A549 (cell line): ENCODE measurements at regions not wholly inside any gene's neighbourhood (a gene's known extent, or its start where the extent isn't known, plus 50 kb on each side); places are given as distances from the start of the nearest gene placed in this dataset.

Experiments used
- ATAC-seq, 2 experiments: fragments of 200-7000 bp in 1 of 2; fragments of >200 bp in 1 of 2; cut with Nextera tagmentation in 1 of 2; cut with Tn5 transposase in 1 of 2; 3 replicates each; pipeline versions ENCODE4 v1.8.0 to v1.9.1; 2018 to 2020; ENCODE audit warnings: mild to moderate bottlenecking in 1 of 2, moderate library complexity in 1 of 2
- CTCF ChIA-PET: fragments of 300-600 bp; sonication (Branson Sonifier 250); formaldehyde crosslinking; extraction: SDS; loops from one replicate; lab custom pipeline; 2021; ENCODE audit warnings: antibody characterized with exemption, inconsistent platforms; lab: Yijun Ruan, JAX
- POLR2A ChIA-PET: fragments of 350-600 bp; formaldehyde crosslinking; extraction: SDS; loops from one replicate; lab custom pipeline; 2021; ENCODE audit warnings: antibody characterized with exemption, inconsistent platforms; lab: Yijun Ruan, JAX
- DNase-seq, 2 experiments: peaks; one replicate each; pipeline versions ENCODE4 v3.0.0 to v3.0.0-alpha.2; 2011 to 2016; ENCODE audit warnings: low read depth in 1 of 2, low spot score in 1 of 2
- FAIRE-seq: peaks from 2 replicates; lab custom pipeline; 2011; peaks lifted over from hg19 to GRCh38; lab: Jason Lieb, UNC
- H3K27ac ChIP-seq, 2 experiments: fragments of >200 bp; sonication (Bioruptor Twin); formaldehyde crosslinking; 3 replicates each; pipeline ENCODE4 v1.5.1; 2016 to 2017
- H3K4me1 ChIP-seq: fragments of >200 bp; sonication (Bioruptor Twin); formaldehyde crosslinking; 3 replicates; pipeline ENCODE4 v1.6.1; 2016
- H3K4me2 ChIP-seq: fragments of >200 bp; sonication (Bioruptor Twin); formaldehyde crosslinking; 3 replicates; pipeline ENCODE4 v1.6.1; 2016
- H3K4me3 ChIP-seq: fragments of >200 bp; sonication (Bioruptor Twin); formaldehyde crosslinking; 3 replicates; pipeline ENCODE4 v1.5.1; 2016
- H3K9me3 ChIP-seq: fragments of >200 bp; sonication (Bioruptor Twin); formaldehyde crosslinking; 3 replicates; pipeline ENCODE4 v1.6.1; 2016
- BHLHE40 ChIP-seq: IDR thresholded peaks from 2 replicates; pipeline ENCODE4 v1.6.1; 2012; ENCODE audit warnings: low read depth, low read length, inconsistent platforms
- CBX8 ChIP-seq: fragments of 200-600 bp; sonication (generic); IDR thresholded peaks from 2 replicates; pipeline ENCODE4 v1.6.1; 2016
- CHD2 ChIP-seq: fragments of 150-350 bp; IDR thresholded peaks from 2 replicates; pipeline ENCODE4 v1.6.1; 2014; ENCODE audit warnings: low read length; ENCODE audit not compliant: partially characterized antibody
- EHMT2 ChIP-seq: fragments of 200-600 bp; sonication (generic); IDR thresholded peaks from 2 replicates; pipeline ENCODE4 v1.6.1; 2016; ENCODE audit warnings: antibody characterized with exemption, low read depth, mild to moderate bottlenecking, moderate library complexity
- ESRRA ChIP-seq: fragments of 150-350 bp; IDR thresholded peaks from 2 replicates; pipeline ENCODE4 v1.6.1; 2014; ENCODE audit warnings: mild to moderate bottlenecking, low read length, borderline replicate concordance
- GATA3 ChIP-seq: IDR thresholded peaks from 2 replicates; pipeline ENCODE4 v1.6.1; 2012; ENCODE audit warnings: borderline replicate concordance
- MAFK ChIP-seq: fragments of 450-650 bp; IDR thresholded peaks from 2 replicates; pipeline ENCODE4 v1.6.1; 2014; ENCODE audit not compliant: partially characterized antibody
- POLR2AphosphoS2 ChIP-seq: conservative IDR thresholded peaks from 2 replicates; pipeline ENCODE4 v1.6.1; 2012; ENCODE audit warnings: low read length, improper control_type of control experiment, inconsistent platforms
- RARB ChIP-seq: fragments of 250-450 bp; sonication (Bioruptor Pico); IDR thresholded peaks from 2 replicates; pipeline ENCODE4 v1.8.0; 2021; ENCODE audit warnings: mild to moderate bottlenecking, moderate library complexity
- SMC3 ChIP-seq: fragments of >200 bp; sonication (Bioruptor Twin); formaldehyde crosslinking; IDR thresholded peaks from 3 replicates; pipeline ENCODE4 v1.6.1; 2018; ENCODE audit warnings: inconsistent platforms
- TFCP2L1 ChIP-seq: fragments of 250-450 bp; sonication (Bioruptor Pico); IDR thresholded peaks from 2 replicates; pipeline ENCODE4 v1.5.0; 2021; ENCODE audit warnings: mild to moderate bottlenecking
- TP53 ChIP-seq: fragments of 250-450 bp; sonication (Bioruptor Pico); IDR thresholded peaks from 2 replicates; pipeline ENCODE4 v1.5.0; 2021; ENCODE audit warnings: mild to moderate bottlenecking, moderate library complexity
- ZC3H11A ChIP-seq: fragments of 450-650 bp; IDR thresholded peaks from 2 replicates; pipeline ENCODE4 v1.6.1; 2014; ENCODE audit warnings: antibody characterized with exemption, mild to moderate bottlenecking
- ZSCAN20 ChIP-seq: fragments of 250-450 bp; sonication (Bioruptor Pico); IDR thresholded peaks from 2 replicates; pipeline ENCODE4 v1.8.0; 2022; ENCODE audit warnings: mild to moderate bottlenecking, moderate library complexity
- WGBS: methylation state at CpG from one replicate; pipeline ENCODE4 v1.1.6; 2017; ENCODE audit errors: missing lambda C conversion rate; 5-methylcytosine and 5-hydroxymethylcytosine counted together
- TF ChIP-seq, protein P1 (sequence below): IDR thresholded peaks from 2 replicates; pipeline ENCODE4 v1.6.1; 2012
- TF ChIP-seq, protein P2 (sequence below): fragments of >200 bp; sonication (Bioruptor Twin); formaldehyde crosslinking; IDR thresholded peaks from 2 replicates; pipeline ENCODE4 v1.6.1; 2016
- TF ChIP-seq, protein P3 (sequence below): fragments of >200 bp; sonication (Bioruptor Twin); formaldehyde crosslinking; IDR thresholded peaks from 3 replicates; pipeline ENCODE4 v1.5.1; 2016
- TF ChIP-seq, protein P4 (sequence below): fragments of 250-450 bp; sonication (Bioruptor Pico); IDR thresholded peaks from 2 replicates; pipeline ENCODE4 v1.5.0; 2021; ENCODE audit warnings: mild to moderate bottlenecking, moderate library complexity, borderline replicate concordance
- TF ChIP-seq, protein P5 (sequence below): fragments of >200 bp; sonication (Bioruptor Twin); formaldehyde crosslinking; IDR thresholded peaks from 3 replicates; pipeline ENCODE4 v1.6.1; 2016
- TF ChIP-seq, protein P6 (sequence below): fragments of 150-350 bp; IDR thresholded peaks from 2 replicates; pipeline ENCODE4 v1.6.1; 2014; ENCODE audit warnings: low read depth, mild to moderate bottlenecking, low read length
- TF ChIP-seq, protein P7 (sequence below): fragments of 200-600 bp; sonication (generic); IDR thresholded peaks from 2 replicates; pipeline ENCODE4 v1.6.1; 2016; ENCODE audit warnings: antibody characterized with exemption, mild to moderate bottlenecking, moderate library complexity

DNA sequence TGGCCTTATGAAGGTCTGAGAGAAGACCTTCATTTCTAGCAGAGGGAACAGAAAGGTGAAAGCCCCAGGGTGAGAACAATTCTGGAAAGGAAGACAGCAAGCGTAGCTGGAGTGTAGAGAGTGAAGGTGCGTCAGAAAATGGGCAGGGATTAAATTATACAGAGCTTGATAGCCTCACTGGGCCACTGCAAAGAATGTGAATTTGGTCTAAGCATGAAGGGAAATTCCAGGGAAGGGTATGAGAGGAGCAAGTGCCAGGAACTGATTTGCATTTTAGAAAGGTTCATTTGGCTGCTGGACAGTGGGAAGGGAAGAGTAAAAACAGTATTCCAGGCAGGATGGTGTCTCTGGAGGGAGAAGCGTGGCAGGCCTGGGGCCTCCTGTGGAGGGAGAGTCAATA lies 274.1 kb upstream of the ASIC2 start:
- Histone ChIP-seq H3K9me3 (no peaks in the 10 kb centered on the region), H3K4me2 (no peak overlapping the region), H3K27ac (no peak overlapping the region), H3K4me1 (no peaks in the 10 kb centered on the region), H3K4me3 (no peak overlapping the region)
- WGBS: 3% methylated on average over 3 of the region's 3 CpGs
- DNase-seq (no peak), FAIRE-seq (no peak), ATAC-seq (no peak)
- ChIA-PET CTCF (interaction anchor here (1.5 kb wide), 1 partner anchor 11 kb away, joined by 7 read pairs; no protein-coding TSS in a partner anchor), POLR2A (no interaction called here)
- TF ChIP-seq, protein P1, sequence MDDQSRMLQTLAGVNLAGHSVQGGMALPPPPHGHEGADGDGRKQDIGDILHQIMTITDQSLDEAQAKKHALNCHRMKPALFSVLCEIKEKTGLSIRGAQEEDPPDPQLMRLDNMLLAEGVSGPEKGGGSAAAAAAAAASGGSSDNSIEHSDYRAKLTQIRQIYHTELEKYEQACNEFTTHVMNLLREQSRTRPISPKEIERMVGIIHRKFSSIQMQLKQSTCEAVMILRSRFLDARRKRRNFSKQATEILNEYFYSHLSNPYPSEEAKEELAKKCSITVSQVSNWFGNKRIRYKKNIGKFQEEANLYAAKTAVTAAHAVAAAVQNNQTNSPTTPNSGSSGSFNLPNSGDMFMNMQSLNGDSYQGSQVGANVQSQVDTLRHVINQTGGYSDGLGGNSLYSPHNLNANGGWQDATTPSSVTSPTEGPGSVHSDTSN: no peak
- TF ChIP-seq TFCP2L1 (no peak), ZSCAN20 (CRISPR knock-in tag) (no peak), GATA3 (no peak), CBX8 (no peak), TP53 (no peak), RARB (CRISPR knock-in tag) (no peak), EHMT2 (no peak), POLR2AphosphoS2 (no peak), SMC3 (no peak), CHD2 (no peak), ESRRA (no peak), ZC3H11A (no peak), BHLHE40 (no peak)
- TF ChIP-seq, protein P2, sequence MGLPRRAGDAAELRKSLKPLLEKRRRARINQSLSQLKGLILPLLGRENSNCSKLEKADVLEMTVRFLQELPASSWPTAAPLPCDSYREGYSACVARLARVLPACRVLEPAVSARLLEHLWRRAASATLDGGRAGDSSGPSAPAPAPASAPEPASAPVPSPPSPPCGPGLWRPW: no peak
- TF ChIP-seq, protein P3, sequence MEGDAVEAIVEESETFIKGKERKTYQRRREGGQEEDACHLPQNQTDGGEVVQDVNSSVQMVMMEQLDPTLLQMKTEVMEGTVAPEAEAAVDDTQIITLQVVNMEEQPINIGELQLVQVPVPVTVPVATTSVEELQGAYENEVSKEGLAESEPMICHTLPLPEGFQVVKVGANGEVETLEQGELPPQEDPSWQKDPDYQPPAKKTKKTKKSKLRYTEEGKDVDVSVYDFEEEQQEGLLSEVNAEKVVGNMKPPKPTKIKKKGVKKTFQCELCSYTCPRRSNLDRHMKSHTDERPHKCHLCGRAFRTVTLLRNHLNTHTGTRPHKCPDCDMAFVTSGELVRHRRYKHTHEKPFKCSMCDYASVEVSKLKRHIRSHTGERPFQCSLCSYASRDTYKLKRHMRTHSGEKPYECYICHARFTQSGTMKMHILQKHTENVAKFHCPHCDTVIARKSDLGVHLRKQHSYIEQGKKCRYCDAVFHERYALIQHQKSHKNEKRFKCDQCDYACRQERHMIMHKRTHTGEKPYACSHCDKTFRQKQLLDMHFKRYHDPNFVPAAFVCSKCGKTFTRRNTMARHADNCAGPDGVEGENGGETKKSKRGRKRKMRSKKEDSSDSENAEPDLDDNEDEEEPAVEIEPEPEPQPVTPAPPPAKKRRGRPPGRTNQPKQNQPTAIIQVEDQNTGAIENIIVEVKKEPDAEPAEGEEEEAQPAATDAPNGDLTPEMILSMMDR: no peak
- TF ChIP-seq, protein P4, sequence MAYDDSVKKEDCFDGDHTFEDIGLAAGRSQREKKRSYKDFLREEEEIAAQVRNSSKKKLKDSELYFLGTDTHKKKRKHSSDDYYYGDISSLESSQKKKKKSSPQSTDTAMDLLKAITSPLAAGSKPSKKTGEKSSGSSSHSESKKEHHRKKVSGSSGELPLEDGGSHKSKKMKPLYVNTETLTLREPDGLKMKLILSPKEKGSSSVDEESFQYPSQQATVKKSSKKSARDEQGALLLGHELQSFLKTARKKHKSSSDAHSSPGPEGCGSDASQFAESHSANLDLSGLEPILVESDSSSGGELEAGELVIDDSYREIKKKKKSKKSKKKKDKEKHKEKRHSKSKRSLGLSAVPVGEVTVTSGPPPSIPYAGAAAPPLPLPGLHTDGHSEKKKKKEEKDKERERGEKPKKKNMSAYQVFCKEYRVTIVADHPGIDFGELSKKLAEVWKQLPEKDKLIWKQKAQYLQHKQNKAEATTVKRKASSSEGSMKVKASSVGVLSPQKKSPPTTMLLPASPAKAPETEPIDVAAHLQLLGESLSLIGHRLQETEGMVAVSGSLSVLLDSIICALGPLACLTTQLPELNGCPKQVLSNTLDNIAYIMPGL (CRISPR knock-in tag): no peak
- TF ChIP-seq, protein P5, sequence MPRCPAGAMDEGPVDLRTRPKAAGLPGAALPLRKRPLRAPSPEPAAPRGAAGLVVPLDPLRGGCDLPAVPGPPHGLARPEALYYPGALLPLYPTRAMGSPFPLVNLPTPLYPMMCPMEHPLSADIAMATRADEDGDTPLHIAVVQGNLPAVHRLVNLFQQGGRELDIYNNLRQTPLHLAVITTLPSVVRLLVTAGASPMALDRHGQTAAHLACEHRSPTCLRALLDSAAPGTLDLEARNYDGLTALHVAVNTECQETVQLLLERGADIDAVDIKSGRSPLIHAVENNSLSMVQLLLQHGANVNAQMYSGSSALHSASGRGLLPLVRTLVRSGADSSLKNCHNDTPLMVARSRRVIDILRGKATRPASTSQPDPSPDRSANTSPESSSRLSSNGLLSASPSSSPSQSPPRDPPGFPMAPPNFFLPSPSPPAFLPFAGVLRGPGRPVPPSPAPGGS: no peak
- TF ChIP-seq, protein P6, sequence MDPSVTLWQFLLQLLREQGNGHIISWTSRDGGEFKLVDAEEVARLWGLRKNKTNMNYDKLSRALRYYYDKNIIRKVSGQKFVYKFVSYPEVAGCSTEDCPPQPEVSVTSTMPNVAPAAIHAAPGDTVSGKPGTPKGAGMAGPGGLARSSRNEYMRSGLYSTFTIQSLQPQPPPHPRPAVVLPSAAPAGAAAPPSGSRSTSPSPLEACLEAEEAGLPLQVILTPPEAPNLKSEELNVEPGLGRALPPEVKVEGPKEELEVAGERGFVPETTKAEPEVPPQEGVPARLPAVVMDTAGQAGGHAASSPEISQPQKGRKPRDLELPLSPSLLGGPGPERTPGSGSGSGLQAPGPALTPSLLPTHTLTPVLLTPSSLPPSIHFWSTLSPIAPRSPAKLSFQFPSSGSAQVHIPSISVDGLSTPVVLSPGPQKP: no peak

DNA sequence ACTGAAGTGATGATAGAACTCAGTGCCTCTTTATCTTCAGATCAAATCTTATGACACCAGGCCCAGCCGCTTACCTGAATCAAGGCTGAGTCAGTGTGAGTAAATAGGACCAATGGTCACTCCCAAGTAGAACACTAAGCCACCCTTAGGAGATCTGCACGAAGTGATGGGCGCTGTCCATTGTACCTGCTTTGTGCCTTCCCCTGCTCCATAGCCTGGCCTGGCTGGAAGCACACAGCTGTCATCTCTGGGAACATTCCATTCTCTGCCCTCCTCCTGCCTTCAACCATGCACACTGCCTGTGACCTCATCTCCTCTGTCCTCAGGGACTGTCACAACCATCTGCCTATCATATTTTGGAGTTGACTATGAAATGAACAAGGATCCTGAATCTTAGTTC lies 279.5 kb upstream of the ASIC2 start:
- Histone ChIP-seq H3K27ac (no peak overlapping the region), H3K4me2 (no peak overlapping the region), H3K4me1 (no peaks in the 10 kb centered on the region), H3K9me3 (no peaks in the 10 kb centered on the region), H3K4me3 (no peak overlapping the region)
- DNase-seq (peak in 1 of 2 experiments; percentile 5), ATAC-seq (no peak), FAIRE-seq (no peak)
- ChIA-PET POLR2A (no interaction called here), CTCF (no interaction called here)
- 7% methylated on average over 3 of the region's 3 CpGs for WGBS
- TF ChIP-seq, protein P7, sequence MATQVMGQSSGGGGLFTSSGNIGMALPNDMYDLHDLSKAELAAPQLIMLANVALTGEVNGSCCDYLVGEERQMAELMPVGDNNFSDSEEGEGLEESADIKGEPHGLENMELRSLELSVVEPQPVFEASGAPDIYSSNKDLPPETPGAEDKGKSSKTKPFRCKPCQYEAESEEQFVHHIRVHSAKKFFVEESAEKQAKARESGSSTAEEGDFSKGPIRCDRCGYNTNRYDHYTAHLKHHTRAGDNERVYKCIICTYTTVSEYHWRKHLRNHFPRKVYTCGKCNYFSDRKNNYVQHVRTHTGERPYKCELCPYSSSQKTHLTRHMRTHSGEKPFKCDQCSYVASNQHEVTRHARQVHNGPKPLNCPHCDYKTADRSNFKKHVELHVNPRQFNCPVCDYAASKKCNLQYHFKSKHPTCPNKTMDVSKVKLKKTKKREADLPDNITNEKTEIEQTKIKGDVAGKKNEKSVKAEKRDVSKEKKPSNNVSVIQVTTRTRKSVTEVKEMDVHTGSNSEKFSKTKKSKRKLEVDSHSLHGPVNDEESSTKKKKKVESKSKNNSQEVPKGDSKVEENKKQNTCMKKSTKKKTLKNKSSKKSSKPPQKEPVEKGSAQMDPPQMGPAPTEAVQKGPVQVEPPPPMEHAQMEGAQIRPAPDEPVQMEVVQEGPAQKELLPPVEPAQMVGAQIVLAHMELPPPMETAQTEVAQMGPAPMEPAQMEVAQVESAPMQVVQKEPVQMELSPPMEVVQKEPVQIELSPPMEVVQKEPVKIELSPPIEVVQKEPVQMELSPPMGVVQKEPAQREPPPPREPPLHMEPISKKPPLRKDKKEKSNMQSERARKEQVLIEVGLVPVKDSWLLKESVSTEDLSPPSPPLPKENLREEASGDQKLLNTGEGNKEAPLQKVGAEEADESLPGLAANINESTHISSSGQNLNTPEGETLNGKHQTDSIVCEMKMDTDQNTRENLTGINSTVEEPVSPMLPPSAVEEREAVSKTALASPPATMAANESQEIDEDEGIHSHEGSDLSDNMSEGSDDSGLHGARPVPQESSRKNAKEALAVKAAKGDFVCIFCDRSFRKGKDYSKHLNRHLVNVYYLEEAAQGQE: peak; percentile 67; the same call in 1 of the 2 replicates
- no peak for TF ChIP-seq MAFK
